NCI-H2171 treated with DMSO at 0.1 percent for 48 hours (cell line): ENCODE measurements at regions not wholly inside any gene's neighbourhood (a gene's known extent, or its start where the extent isn't known, plus 50 kb on each side); places are given as distances from the start of the nearest gene placed in this dataset.

ENCODE experiments used
- DNase-seq: peaks from one replicate; lab custom pipeline; 2025; lab: John Stamatoyannopoulos, UW

- DNase-seq = no peak
Measured at GRCh38 chr11:116442238-116442752, 330.5 kb downstream of the BUD13 start.

DNA sequence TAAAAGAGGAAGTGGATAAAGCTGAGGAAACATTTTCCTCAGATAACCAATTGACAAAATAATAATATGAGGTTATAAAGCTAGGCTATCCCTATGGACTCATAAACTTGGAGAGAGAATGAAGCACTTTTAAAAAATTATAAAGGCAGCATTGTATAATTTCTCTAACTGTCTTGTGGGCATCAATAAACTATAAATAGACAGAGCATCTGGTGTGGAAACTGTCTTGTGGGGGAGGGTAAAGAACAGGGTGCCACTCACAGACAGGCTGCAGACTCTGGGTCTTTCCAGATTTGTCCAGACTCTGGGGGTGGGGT, 333.5 kb downstream of the BUD13 start:
- DNase-seq = peak; percentile 29

DNA sequence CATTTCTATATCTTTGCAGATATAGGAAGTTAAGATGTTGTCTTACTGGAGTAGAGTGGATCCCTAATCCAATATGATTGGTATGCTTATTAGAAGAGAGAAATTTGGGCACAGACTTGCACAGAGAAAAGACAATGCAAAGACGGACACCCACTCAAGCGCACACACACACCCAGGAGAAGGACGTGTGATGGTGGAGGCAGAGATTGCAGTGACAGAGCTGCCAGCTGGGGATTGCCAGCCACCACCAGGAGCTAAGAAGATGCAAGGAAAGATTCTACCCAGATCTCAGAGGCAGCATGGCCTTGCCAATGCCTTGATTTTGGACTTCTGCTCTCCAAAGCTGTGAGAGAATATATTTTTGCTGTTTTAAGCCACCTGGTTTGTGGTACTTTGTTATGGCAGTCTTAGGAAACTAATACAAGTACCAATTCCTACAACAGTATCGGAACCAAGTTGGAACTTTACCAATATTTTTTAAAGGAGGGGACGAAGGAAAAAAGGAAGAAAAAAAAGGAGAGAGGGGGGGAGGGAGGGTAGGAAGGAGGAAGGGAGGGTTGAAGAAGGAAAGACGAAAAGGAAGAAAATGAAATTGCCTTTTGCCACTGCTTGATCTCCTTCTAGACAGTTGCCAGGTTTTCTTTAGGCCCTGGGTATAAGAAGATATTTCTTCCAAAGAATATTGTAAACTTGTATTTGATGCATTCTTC, 334.0 kb downstream of the BUD13 start:
- DNase-seq = no peak

- no peak for DNase-seq
Measured at GRCh38 chr11:116434986-116435385, 337.8 kb downstream of the BUD13 start.

- no peak for DNase-seq
Measured at GRCh38 chr11:116432301-116432700, 340.5 kb downstream of the BUD13 start.

DNA sequence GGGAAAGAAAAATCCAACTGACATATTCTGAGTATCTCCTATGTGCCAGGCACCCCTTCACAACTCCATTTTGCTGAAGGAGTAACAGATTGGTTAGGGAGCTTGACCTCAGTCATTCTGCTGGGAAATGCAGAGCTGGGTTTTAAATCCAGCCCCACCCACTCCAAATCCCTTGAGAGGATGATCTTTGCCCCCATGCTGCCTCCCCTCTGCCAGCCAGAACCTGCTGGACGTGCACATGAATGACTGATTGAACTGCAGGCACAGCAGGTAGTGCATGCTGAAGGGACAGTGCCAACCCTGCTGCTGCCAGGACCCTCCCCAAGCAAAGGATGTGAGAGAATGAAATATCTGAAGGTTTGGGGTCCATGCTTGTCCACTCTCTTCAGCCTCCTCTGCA, 340.9 kb downstream of the BUD13 start:
- no peak for DNase-seq

DNA sequence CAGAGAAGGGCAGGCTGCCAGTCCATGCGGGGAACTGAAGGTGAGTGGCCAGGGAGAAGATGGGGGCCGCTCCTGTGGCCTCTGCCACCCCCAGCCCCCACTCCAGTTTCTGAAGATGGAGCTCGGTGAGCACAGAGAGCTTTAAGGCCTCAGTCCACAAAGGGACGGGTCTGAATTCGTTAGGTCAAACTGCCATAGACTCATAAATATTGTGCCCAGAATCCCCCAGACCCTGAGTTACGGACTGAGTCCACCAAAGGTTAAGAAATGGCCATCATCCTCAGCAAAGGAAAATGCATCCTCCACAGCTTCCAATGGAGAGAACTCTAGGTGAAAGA, 344.2 kb downstream of the BUD13 start:
- no peak for DNase-seq

DNA sequence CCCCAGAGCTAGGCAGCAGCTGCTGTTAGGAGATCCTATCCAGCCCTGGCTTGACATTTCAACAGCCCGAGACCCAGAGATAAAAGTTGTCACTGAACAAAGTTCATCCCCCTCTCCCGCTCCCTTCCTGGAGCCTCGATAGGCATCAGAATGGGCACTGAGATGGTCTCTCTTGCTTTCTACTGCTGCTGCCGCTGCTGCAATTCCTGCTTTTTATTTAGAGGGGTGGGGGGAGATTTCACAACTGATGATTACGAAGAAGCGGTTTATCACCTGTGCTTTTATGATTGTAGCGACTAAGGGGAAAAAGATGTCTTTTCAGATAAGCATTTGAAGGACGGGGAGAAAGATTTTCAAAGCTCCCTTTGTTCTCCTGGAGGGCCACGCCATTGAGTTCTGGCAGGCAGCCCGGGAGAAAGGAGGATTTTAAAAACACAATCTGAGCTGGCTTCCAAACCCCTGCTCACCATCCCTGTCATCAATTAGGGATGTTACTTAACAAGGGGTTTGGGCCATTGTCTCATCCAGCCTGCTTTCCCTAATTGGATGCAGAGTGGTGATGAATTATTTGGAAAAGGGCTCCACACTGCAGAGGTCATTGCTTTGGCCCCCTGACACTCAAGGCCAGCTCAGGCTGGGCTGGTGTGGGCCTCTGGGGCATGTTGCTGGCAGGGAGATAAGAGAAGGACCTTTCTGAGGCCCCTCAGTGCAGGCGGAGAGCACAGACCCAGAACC, 344.7 kb downstream of the BUD13 start:
- DNase-seq = peak; percentile 22

DNA sequence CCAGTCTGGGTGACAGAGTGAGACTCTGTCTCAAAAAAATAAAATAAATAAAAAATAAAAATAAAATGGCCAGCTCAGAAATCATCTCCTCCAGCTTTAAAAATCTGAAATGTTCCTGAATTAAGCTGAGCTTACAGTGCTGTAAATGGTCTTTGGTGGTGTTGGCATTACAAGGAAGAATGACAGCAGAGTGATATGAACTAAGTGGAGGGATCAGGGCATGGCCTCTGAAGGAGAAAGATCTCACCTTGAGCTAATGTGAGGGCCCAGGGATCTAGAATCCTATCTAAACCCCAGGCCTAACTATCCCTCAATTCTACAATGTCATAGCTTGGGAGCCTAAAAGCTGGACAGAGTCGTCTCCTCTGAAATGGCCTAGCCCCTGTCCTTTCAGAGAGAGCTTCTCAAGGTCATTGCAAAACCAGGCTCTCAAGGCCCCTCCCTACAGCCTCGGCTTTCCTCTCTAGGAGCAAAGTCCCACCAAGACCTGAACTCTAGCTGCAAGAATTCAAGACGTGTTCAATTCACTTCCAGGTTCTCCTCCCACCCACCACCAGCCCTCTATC, 345.4 kb downstream of the BUD13 start:
- no peak for DNase-seq

DNA sequence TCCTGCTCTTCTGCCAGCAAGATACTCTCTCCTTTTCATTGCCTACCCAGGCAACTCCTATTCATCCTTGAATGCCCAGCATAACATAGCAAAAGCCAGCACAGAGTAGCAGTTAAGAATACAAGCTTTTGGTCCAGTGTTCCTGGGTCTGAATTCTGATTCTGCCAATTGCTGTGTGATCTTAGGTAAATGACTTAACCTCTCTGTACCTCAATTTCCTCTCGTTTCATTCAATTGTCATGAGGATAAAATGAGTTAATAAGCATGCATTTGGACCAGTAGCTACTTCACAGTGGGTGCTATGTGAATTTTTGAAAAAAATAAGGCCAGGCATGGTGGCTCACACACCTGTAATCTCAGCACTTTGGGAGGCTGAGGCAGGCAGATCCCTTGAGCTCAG, 346.0 kb downstream of the BUD13 start:
- DNase-seq = no peak

- no peak for DNase-seq
Measured at GRCh38 chr11:116424615-116425261, 348.0 kb downstream of the BUD13 start.

GRCh38 chr11:116422956-116423600, 349.7 kb downstream of the BUD13 start:
- DNase-seq = no peak

DNA sequence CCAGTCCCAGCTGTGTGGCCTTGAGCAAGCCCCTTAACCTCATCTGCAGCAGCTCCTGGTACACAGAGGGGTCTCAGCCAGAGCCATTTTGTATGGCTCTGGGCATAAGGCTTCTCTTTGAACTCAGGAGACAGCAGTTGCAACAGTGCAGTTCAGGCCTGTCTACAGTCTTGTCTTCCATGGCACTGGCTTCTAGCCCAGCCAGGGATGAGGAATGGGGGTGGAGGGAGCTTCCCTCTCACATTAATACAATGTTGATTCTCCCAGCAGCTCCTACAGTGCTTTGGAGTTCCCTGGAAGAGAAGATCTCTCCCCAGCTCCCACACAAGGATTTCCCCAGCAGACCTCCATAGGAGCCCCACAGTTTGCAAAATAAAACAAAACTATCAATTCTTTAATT, 350.2 kb downstream of the BUD13 start:
- DNase-seq = no peak

GRCh38 chr11:116421529-116422185, 351.1 kb downstream of the BUD13 start:
- no peak for DNase-seq

GRCh38 chr11:116420770-116421528, 351.8 kb downstream of the BUD13 start:
- DNase-seq = no peak

GRCh38 chr11:116420030-116420429, 352.8 kb downstream of the BUD13 start:
- no peak for DNase-seq

DNA sequence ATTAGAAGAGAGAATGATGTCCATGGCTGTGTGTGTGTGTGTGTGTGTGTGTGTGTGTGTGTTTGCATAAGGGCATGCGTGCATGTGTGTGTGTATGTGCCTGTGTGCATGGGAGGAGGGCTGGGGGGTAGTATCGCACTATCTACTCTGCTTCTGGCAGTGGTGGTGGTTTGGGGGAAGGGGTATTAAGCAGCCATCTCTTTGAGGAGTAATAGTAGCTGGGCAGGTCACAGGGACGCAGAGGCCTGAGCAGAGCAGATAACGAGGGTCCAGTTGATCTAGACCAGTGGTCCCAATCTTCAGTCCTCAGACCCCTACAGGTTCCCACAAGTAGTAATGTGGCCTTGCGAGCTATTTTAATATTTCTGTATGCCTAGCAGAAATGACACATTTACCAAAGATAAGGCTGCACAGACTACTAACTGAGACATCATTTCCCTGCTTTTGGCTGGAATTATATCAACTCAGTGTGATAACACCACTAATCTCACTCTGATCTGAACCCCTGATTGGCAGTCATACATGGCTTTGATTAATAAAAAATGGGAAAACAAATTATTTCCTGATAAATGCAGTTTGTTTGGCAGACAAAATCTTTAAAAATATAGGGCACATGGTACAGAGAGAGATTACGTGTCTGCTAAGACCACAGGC, 354.3 kb downstream of the BUD13 start:
- DNase-seq = no peak

- DNase-seq = no peak
Measured at GRCh38 chr11:116416852-116417251, 355.9 kb downstream of the BUD13 start.

- no peak for DNase-seq
Measured at GRCh38 chr11:116415095-116415494, 357.7 kb downstream of the BUD13 start.

GRCh38 chr11:116414357-116414880, 358.4 kb downstream of the BUD13 start:
- DNase-seq = no peak
